OCI-LY3 (cell line): ENCODE measurements at regions not wholly inside any gene's neighbourhood (a gene's known extent, or its start where the extent isn't known, plus 50 kb on each side); places are given as distances from the start of the nearest gene placed in this dataset.

ENCODE experiments used
- EZH2phosphoT487 ChIP-seq: fragments of 200-600 bp; shearing (Covaris generic); IDR thresholded peaks from 2 replicates; pipeline ENCODE4 v1.6.1; 2018; ENCODE audit warnings: antibody characterized with exemption, mixed run types, low read depth
- TF ChIP-seq, protein P1 (sequence below): fragments of 200-600, 300-600 bp; sonication (generic); IDR thresholded peaks from 2 replicates; pipeline ENCODE4 v1.5.1; 2014; ENCODE audit warnings: antibody characterized with exemption, low read length, low read depth

DNA sequence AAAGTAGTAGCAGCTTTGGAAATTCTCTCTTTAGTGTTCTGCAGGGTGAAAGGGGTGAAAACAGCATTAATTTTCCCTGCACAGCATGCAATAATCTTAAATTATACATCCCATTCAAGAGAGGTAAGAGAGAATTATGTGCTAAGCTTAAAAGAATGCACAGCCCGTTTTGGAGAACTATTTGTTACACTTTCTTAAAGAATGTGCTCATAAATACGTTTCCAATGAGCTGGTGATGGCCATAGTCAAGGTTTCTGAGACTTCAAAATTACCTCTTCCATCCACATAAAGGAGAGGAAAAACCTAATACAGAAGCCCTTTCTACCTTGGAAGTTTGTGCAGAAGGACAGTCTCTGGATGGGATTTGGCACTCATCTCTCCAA, 766.7 kb upstream of the TENM3 start:
- TF ChIP-seq, protein P1, sequence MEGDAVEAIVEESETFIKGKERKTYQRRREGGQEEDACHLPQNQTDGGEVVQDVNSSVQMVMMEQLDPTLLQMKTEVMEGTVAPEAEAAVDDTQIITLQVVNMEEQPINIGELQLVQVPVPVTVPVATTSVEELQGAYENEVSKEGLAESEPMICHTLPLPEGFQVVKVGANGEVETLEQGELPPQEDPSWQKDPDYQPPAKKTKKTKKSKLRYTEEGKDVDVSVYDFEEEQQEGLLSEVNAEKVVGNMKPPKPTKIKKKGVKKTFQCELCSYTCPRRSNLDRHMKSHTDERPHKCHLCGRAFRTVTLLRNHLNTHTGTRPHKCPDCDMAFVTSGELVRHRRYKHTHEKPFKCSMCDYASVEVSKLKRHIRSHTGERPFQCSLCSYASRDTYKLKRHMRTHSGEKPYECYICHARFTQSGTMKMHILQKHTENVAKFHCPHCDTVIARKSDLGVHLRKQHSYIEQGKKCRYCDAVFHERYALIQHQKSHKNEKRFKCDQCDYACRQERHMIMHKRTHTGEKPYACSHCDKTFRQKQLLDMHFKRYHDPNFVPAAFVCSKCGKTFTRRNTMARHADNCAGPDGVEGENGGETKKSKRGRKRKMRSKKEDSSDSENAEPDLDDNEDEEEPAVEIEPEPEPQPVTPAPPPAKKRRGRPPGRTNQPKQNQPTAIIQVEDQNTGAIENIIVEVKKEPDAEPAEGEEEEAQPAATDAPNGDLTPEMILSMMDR = no peak
- no peak for TF ChIP-seq EZH2phosphoT487
